HG02588 (cell line): ENCODE measurements at regions not wholly inside any gene's neighbourhood (a gene's known extent, or its start where the extent isn't known, plus 50 kb on each side); places are given as distances from the start of the nearest gene placed in this dataset.
"Not testable (repeated sequence)": the region's sequence is repeated elsewhere in the genome, so short reads cannot be mapped to it uniquely, and the experiment has no call there.

Source experiments
- ATAC-seq: cut with Tn5 transposase; IDR thresholded peaks from one replicate; pipeline ENCODE4 v1.9.1; 2021; ENCODE audit warnings: mild to moderate bottlenecking, moderate library complexity; ENCODE audit not compliant: unreplicated experiment

GRCh38 chr5:28404363-28405071 is 1366.1 kb upstream of the CDH9 start:
- ATAC-seq, result no peak

GRCh38 chr5:28403846-28404245 is 1365.5 kb upstream of the CDH9 start:
- no peak for ATAC-seq

GRCh38 chr5:28402590-28403301 is 1364.4 kb upstream of the CDH9 start:
- ATAC-seq, result no peak

- ATAC-seq, result no peak
Observed at GRCh38 chr5:28400076-28400475, 1361.7 kb upstream of the CDH9 start.

GRCh38 chr5:28399211-28399610 is 1360.8 kb upstream of the CDH9 start:
- no peak for ATAC-seq

- ATAC-seq, result no peak
Observed at GRCh38 chr5:28398185-28398584, 1359.8 kb upstream of the CDH9 start.

GRCh38 chr5:28397502-28397941 is 1359.1 kb upstream of the CDH9 start:
- no peak for ATAC-seq

GRCh38 chr5:28391277-28391676 is 1352.9 kb upstream of the CDH9 start:
- ATAC-seq, result no peak

- ATAC-seq, result no peak
Observed at GRCh38 chr5:28390341-28390740, 1352.0 kb upstream of the CDH9 start.

- ATAC-seq, result not testable (repeated sequence)
Observed at GRCh38 chr5:28389727-28390126, 1351.3 kb upstream of the CDH9 start.

GRCh38 chr5:28388428-28388827 is 1350.0 kb upstream of the CDH9 start:
- ATAC-seq, result no peak

GRCh38 chr5:28386712-28387111 is 1348.3 kb upstream of the CDH9 start:
- ATAC-seq, result no peak

- no peak for ATAC-seq
Observed at GRCh38 chr5:28380167-28380566, 1341.8 kb upstream of the CDH9 start.

- ATAC-seq, result no peak
Observed at GRCh38 chr5:28374492-28374967, 1336.1 kb upstream of the CDH9 start.

- no peak for ATAC-seq
Observed at GRCh38 chr5:28370896-28371295, 1332.5 kb upstream of the CDH9 start.

- ATAC-seq, result no peak
Observed at GRCh38 chr5:28369418-28369817, 1331.0 kb upstream of the CDH9 start.

- ATAC-seq, result no peak
Observed at GRCh38 chr5:28355831-28356230, 1317.4 kb upstream of the CDH9 start.

- ATAC-seq, result no peak
Observed at GRCh38 chr5:28346696-28347095, 1308.3 kb upstream of the CDH9 start.

GRCh38 chr5:28344836-28345433 is 1306.5 kb upstream of the CDH9 start:
- ATAC-seq, result no peak

- ATAC-seq, result no peak
Observed at GRCh38 chr5:28329176-28329575, 1290.8 kb upstream of the CDH9 start.

GRCh38 chr5:28328681-28329080 is 1290.3 kb upstream of the CDH9 start:
- no peak for ATAC-seq

- ATAC-seq, result no peak
Observed at GRCh38 chr5:28324174-28324573, 1285.8 kb upstream of the CDH9 start.
